ENCODE measurements at regions not wholly inside any gene's neighbourhood (a gene's known extent, or its start where the extent isn't known, plus 50 kb on each side); places are given as distances from the start of the nearest gene placed in this dataset.

DNA sequence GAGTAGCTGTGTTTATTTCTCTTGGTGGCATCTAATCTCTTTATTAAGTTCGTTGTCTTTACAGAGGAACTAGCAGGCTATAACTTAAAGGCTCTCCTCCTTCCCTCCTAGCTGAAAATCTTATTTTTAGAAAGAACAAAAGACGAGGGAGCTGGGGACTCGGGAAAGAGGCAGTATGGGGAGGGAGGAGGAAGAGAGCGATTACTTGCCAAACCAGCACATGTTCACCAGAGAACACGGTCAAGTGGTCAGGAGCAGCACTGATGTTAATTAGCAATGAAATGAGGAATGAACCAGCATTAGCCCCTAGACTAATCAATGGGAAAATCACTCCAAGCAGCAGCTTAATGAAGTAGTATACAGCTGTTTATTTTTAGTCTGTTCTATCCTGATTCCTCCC, 171.3 kb upstream of the ESRRG start:
- no peak overlapping the region for H3K27ac ChIP-seq (ENCODE audit: low read depth, low read length)
- TF ChIP-seq, protein P1, sequence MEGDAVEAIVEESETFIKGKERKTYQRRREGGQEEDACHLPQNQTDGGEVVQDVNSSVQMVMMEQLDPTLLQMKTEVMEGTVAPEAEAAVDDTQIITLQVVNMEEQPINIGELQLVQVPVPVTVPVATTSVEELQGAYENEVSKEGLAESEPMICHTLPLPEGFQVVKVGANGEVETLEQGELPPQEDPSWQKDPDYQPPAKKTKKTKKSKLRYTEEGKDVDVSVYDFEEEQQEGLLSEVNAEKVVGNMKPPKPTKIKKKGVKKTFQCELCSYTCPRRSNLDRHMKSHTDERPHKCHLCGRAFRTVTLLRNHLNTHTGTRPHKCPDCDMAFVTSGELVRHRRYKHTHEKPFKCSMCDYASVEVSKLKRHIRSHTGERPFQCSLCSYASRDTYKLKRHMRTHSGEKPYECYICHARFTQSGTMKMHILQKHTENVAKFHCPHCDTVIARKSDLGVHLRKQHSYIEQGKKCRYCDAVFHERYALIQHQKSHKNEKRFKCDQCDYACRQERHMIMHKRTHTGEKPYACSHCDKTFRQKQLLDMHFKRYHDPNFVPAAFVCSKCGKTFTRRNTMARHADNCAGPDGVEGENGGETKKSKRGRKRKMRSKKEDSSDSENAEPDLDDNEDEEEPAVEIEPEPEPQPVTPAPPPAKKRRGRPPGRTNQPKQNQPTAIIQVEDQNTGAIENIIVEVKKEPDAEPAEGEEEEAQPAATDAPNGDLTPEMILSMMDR (IDR thresholded peaks at IDR 0.05; ENCODE audit: low read depth, low read length, poor library complexity, severe bottlenecking): no peak
- no peak for TF ChIP-seq EZH2phosphoT487 (IDR thresholded peaks at IDR 0.05; ENCODE audit: borderline replicate concordance, low read length)
- no peaks in the 10 kb centered on the region for H3K9me3 ChIP-seq (ENCODE audit: control insufficient read depth, insufficient read depth, low read length)
- no peaks in the 10 kb centered on the region for H4K20me1 ChIP-seq (ENCODE audit: control insufficient read depth, insufficient read depth, low read depth, low read length)
- H3K27me3 ChIP-seq (ENCODE audit: control insufficient read depth, low read length): no peaks in the 10 kb centered on the region
- no peaks in the 10 kb centered on the region for H3F3A ChIP-seq (ENCODE audit: control insufficient read depth, insufficient read depth)
- no peak overlapping the region for H3K4me2 ChIP-seq (ENCODE audit: low read length)
- no peak overlapping the region for H3K4me3 ChIP-seq (ENCODE audit: low read length)
- no peaks in the 10 kb centered on the region for H3K36me3 ChIP-seq (ENCODE audit: control insufficient read depth, low read length)
- no peaks in the 10 kb centered on the region for H3K4me1 ChIP-seq (ENCODE audit: control insufficient read depth, low read length)
- no peaks in the 10 kb centered on the region; the same call in 1 of the 2 replicates for H3K9me2 ChIP-seq (replicated peaks; ENCODE audit: control insufficient read depth, low read length)
- no peaks in the 10 kb centered on the region for H3K79me2 ChIP-seq (ENCODE audit: control insufficient read depth, low read length)

DNA sequence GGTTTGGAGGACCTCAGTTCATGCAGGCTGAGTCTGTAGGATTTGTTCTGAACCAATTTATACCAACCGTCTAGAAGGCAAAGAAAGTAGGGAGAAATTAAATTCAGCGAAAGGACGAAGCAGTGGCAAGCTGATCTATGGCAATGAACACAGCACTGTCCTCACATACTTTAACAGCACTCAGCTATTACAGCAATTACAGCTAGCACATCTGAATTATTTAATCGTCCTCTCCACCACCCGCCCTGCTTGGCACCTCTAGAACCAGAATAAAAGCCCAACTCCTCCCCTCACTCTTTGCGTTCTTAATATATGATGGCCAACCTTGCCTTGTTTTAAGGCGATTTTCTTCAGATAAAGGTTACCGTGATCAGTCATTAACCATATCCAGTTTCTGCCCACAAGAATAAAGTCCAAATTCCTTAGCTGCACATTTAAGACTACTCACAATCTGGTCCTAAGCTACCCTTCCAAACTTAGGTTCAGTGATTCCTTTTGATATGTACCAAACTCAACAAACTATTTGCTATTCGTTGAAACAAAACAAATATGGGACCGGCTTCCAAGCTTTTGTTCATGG, 169.4 kb upstream of the ESRRG start:
- H3K9me3 ChIP-seq (ENCODE audit: control insufficient read depth, insufficient read depth, low read length): no peaks in the 10 kb centered on the region
- H3K4me1 ChIP-seq (ENCODE audit: control insufficient read depth, low read length): no peaks in the 10 kb centered on the region
- H3K27me3 ChIP-seq (ENCODE audit: control insufficient read depth, low read length): no peaks in the 10 kb centered on the region
- H3K27ac ChIP-seq (ENCODE audit: low read depth, low read length): no peak overlapping the region
- no peaks in the 10 kb centered on the region for H3F3A ChIP-seq (ENCODE audit: control insufficient read depth, insufficient read depth)
- no peak overlapping the region for H3K4me3 ChIP-seq (ENCODE audit: low read length)
- H3K79me2 ChIP-seq (ENCODE audit: control insufficient read depth, low read length): no peaks in the 10 kb centered on the region
- no peaks in the 10 kb centered on the region for H4K20me1 ChIP-seq (ENCODE audit: control insufficient read depth, insufficient read depth, low read depth, low read length)
- H3K9me2 ChIP-seq (replicated peaks; ENCODE audit: control insufficient read depth, low read length): no peaks in the 10 kb centered on the region; the same call in 1 of the 2 replicates
- no peaks in the 10 kb centered on the region for H3K36me3 ChIP-seq (ENCODE audit: control insufficient read depth, low read length)
- TF ChIP-seq EZH2phosphoT487 (IDR thresholded peaks at IDR 0.05; ENCODE audit: borderline replicate concordance, low read length): no peak
- TF ChIP-seq, protein P1 (IDR thresholded peaks at IDR 0.05; ENCODE audit: low read depth, low read length, poor library complexity, severe bottlenecking): no peak
- no peak overlapping the region for H3K4me2 ChIP-seq (ENCODE audit: low read length)

DNA sequence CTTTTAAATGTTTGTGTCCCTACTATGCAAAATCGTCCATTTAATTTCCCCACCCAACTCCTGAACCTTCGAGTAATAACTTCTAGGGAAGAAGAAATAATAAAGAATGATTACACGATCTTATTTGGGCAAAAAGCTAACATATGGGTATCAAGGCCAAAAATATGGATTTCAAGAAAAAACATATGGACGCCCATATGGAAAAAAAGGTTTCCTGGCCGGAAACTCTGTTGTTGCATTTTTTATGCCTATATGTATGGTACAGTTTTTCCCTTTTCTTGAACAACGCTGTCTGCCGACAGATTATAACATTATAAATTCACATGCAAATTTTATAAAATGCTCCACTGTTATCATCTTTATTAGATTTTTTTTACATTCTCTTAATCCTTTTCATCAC, 167.6 kb upstream of the ESRRG start:
- Histone ChIP-seq H3K9me3 (ENCODE audit: control insufficient read depth, insufficient read depth, low read length) (no peaks in the 10 kb centered on the region), H3K4me3 (ENCODE audit: low read length) (no peak overlapping the region), H4K20me1 (ENCODE audit: control insufficient read depth, insufficient read depth, low read depth, low read length) (no peaks in the 10 kb centered on the region), H3F3A (ENCODE audit: control insufficient read depth, insufficient read depth) (no peaks in the 10 kb centered on the region), H3K27me3 (ENCODE audit: control insufficient read depth, low read length) (no peaks in the 10 kb centered on the region), H3K27ac (ENCODE audit: low read depth, low read length) (no peak overlapping the region), H3K4me1 (ENCODE audit: control insufficient read depth, low read length) (no peaks in the 10 kb centered on the region), H3K9me2 (replicated peaks; ENCODE audit: control insufficient read depth, low read length) (no peaks in the 10 kb centered on the region; the same call in 1 of the 2 replicates), H3K36me3 (ENCODE audit: control insufficient read depth, low read length) (no peaks in the 10 kb centered on the region), H3K4me2 (ENCODE audit: low read length) (no peak overlapping the region), H3K79me2 (ENCODE audit: control insufficient read depth, low read length) (no peaks in the 10 kb centered on the region)
- TF ChIP-seq, protein P1 (IDR thresholded peaks at IDR 0.05; ENCODE audit: low read depth, low read length, poor library complexity, severe bottlenecking): no peak
- TF ChIP-seq EZH2phosphoT487 (IDR thresholded peaks at IDR 0.05; ENCODE audit: borderline replicate concordance, low read length): no peak

Measured in DOHH2 (cell line).